Lower leg skin (tissue), 3 donors: ENCODE measurements at regions not wholly inside any gene's neighbourhood (a gene's known extent, or its start where the extent isn't known, plus 50 kb on each side); places are given as distances from the start of the nearest gene placed in this dataset.

Experiments used
- POLR2A ChIP-seq, 2 donors: fragments of 450-650 bp; IDR thresholded peaks; one replicate each; pipeline ENCODE4 v1.6.1; 2016 to 2017; ENCODE audit warnings: antibody characterized with exemption in 2 of 2, mild to moderate bottlenecking in 1 of 2, moderate library complexity in 1 of 2
- TF ChIP-seq, protein P1 (sequence below), 3 donors: fragments of 450-650 bp; IDR thresholded peaks; one replicate each; pipeline ENCODE4 v1.5.1; 2016; ENCODE audit warnings: antibody characterized with exemption in 3 of 3, mild to moderate bottlenecking in 3 of 3, moderate library complexity in 2 of 3

DNA sequence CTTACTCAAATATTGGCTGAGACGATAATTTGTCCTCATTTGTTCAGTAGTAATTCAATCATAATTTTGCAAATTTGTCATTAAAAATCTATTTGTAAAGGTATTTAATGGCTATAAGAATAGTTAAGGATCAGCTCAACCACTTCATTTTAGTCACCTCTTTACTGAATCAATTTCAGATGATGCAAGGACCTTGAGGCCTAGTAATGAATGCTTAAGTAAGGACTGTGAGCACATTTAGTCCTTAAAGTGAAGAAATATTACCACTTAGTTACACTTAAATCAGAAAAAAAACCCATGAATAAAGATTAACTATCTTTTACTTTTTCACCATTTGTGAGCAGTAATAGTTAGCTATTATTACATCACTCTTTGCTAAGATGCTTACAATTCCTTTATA, 778.9 kb downstream of the CCDC85A start:
- TF ChIP-seq, protein P1, sequence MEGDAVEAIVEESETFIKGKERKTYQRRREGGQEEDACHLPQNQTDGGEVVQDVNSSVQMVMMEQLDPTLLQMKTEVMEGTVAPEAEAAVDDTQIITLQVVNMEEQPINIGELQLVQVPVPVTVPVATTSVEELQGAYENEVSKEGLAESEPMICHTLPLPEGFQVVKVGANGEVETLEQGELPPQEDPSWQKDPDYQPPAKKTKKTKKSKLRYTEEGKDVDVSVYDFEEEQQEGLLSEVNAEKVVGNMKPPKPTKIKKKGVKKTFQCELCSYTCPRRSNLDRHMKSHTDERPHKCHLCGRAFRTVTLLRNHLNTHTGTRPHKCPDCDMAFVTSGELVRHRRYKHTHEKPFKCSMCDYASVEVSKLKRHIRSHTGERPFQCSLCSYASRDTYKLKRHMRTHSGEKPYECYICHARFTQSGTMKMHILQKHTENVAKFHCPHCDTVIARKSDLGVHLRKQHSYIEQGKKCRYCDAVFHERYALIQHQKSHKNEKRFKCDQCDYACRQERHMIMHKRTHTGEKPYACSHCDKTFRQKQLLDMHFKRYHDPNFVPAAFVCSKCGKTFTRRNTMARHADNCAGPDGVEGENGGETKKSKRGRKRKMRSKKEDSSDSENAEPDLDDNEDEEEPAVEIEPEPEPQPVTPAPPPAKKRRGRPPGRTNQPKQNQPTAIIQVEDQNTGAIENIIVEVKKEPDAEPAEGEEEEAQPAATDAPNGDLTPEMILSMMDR (IDR thresholded peaks at IDR 0.05), result no peak
- no peak for TF ChIP-seq POLR2A (IDR thresholded peaks at IDR 0.05)
